ENCODE measurements at regions not wholly inside any gene's neighbourhood (a gene's known extent, or its start where the extent isn't known, plus 50 kb on each side); places are given as distances from the start of the nearest gene placed in this dataset.

- Mint-ChIP-seq H3K9me3 (peaks cover 2% of the 10 kb centered on the region), H3K4me3 (no peak overlapping the region), H3K36me3 (ENCODE audit: low read depth) (no peaks in the 10 kb centered on the region), H3K27ac (no peak overlapping the region), H3K4me1 (peaks cover 20% of the 10 kb centered on the region), H3K27me3 (no peaks in the 10 kb centered on the region)
- ChIA-PET CTCF (no interaction called here), POLR2A (no interaction called here)
- DNase-seq: no peak
Observed at GRCh38 chr6:80456724-80457438, 350.4 kb downstream of the BCKDHB start.

GRCh38 chr6:80454661-80455365, 348.3 kb downstream of the BCKDHB start:
- peak overlapping the region; percentile 71 for H3K27ac Mint-ChIP-seq
- H3K27me3 Mint-ChIP-seq: no peaks in the 10 kb centered on the region
- H3K36me3 Mint-ChIP-seq (ENCODE audit: low read depth): no peaks in the 10 kb centered on the region
- H3K9me3 Mint-ChIP-seq: peaks cover 2% of the 10 kb centered on the region
- H3K4me1 Mint-ChIP-seq: peaks cover 20% of the 10 kb centered on the region
- no peak for DNase-seq
- POLR2A ChIA-PET: no interaction called here
- CTCF ChIA-PET: no interaction called here
- H3K4me3 Mint-ChIP-seq: no peak overlapping the region

GRCh38 chr6:80454197-80454596, 347.7 kb downstream of the BCKDHB start:
- CTCF ChIA-PET: no interaction called here
- Mint-ChIP-seq H3K27ac (peak overlapping the region; percentile 71), H3K4me1 (peaks cover 20% of the 10 kb centered on the region), H3K27me3 (no peaks in the 10 kb centered on the region), H3K36me3 (ENCODE audit: low read depth) (no peaks in the 10 kb centered on the region), H3K9me3 (no peaks in the 10 kb centered on the region), H3K4me3 (no peak overlapping the region)
- POLR2A ChIA-PET: no interaction called here
- DNase-seq: no peak

GRCh38 chr6:80449726-80450125, 343.3 kb downstream of the BCKDHB start:
- POLR2A ChIA-PET: no interaction called here
- no peak overlapping the region for H3K4me3 Mint-ChIP-seq

GRCh38 chr6:80446454-80447045, 340.1 kb downstream of the BCKDHB start:
- no peaks in the 10 kb centered on the region for H3K36me3 Mint-ChIP-seq (ENCODE audit: low read depth)
- no peaks in the 10 kb centered on the region for H3K9me3 Mint-ChIP-seq
- H3K27ac Mint-ChIP-seq: no peak overlapping the region
- ChIA-PET POLR2A (no interaction called here), CTCF (interaction anchor here (0.7 kb wide), 1 partner anchor 1172 kb away, joined by 3 read pairs; no protein-coding TSS in a partner anchor)
- H3K4me3 Mint-ChIP-seq: no peak overlapping the region
- no peak for DNase-seq
- no peaks in the 10 kb centered on the region for H3K27me3 Mint-ChIP-seq
- no peaks in the 10 kb centered on the region for H3K4me1 Mint-ChIP-seq

More at GRCh38 chr6:80449726-80450125, 343.3 kb downstream of the BCKDHB start:
- Mint-ChIP-seq H3K27me3 (no peaks in the 10 kb centered on the region), H3K9me3 (no peaks in the 10 kb centered on the region), H3K27ac (no peak overlapping the region), H3K36me3 (ENCODE audit: low read depth) (no peaks in the 10 kb centered on the region), H3K4me1 (peaks cover 13% of the 10 kb centered on the region)
- no peak for DNase-seq
- CTCF ChIA-PET: no interaction called here

- CTCF ChIA-PET: no interaction called here
- Mint-ChIP-seq H3K4me1 (no peaks in the 10 kb centered on the region), H3K27ac (no peak overlapping the region)
Observed at GRCh38 chr6:80445751-80446150, 339.3 kb downstream of the BCKDHB start.

GRCh38 chr6:80442366-80442765, 335.9 kb downstream of the BCKDHB start:
- Mint-ChIP-seq H3K27ac (no peak overlapping the region), H3K36me3 (ENCODE audit: low read depth) (no peaks in the 10 kb centered on the region), H3K27me3 (no peaks in the 10 kb centered on the region), H3K4me3 (no peak overlapping the region), H3K4me1 (no peaks in the 10 kb centered on the region), H3K9me3 (no peaks in the 10 kb centered on the region)
- ChIA-PET POLR2A (no interaction called here), CTCF (no interaction called here)
- DNase-seq: no peak

More at GRCh38 chr6:80445751-80446150, 339.3 kb downstream of the BCKDHB start:
- Mint-ChIP-seq H3K27me3 (no peaks in the 10 kb centered on the region), H3K36me3 (ENCODE audit: low read depth) (no peaks in the 10 kb centered on the region), H3K4me3 (no peak overlapping the region), H3K9me3 (no peaks in the 10 kb centered on the region)
- POLR2A ChIA-PET: no interaction called here
- no peak for DNase-seq

- Mint-ChIP-seq H3K9me3 (no peaks in the 10 kb centered on the region), H3K4me3 (no peak overlapping the region), H3K36me3 (ENCODE audit: low read depth) (no peaks in the 10 kb centered on the region), H3K27me3 (no peaks in the 10 kb centered on the region), H3K27ac (no peak overlapping the region), H3K4me1 (no peaks in the 10 kb centered on the region)
- CTCF ChIA-PET: no interaction called here
- no peak for DNase-seq
- POLR2A ChIA-PET: no interaction called here
Observed at GRCh38 chr6:80441131-80441530, 334.7 kb downstream of the BCKDHB start.

- ChIA-PET CTCF (no interaction called here), POLR2A (no interaction called here)
- no peak for DNase-seq
- Mint-ChIP-seq H3K9me3 (no peaks in the 10 kb centered on the region), H3K4me1 (no peaks in the 10 kb centered on the region), H3K36me3 (ENCODE audit: low read depth) (no peaks in the 10 kb centered on the region), H3K27me3 (no peaks in the 10 kb centered on the region), H3K4me3 (no peak overlapping the region), H3K27ac (no peak overlapping the region)
Observed at GRCh38 chr6:80440496-80441115, 334.1 kb downstream of the BCKDHB start.

GRCh38 chr6:80439721-80440470, 333.4 kb downstream of the BCKDHB start:
- ChIA-PET POLR2A (no interaction called here), CTCF (no interaction called here)
- Mint-ChIP-seq H3K9me3 (no peaks in the 10 kb centered on the region), H3K4me3 (no peak overlapping the region), H3K27me3 (no peaks in the 10 kb centered on the region), H3K36me3 (ENCODE audit: low read depth) (no peaks in the 10 kb centered on the region), H3K27ac (no peak overlapping the region), H3K4me1 (no peaks in the 10 kb centered on the region)
- DNase-seq: no peak

GRCh38 chr6:80438772-80439171, 332.3 kb downstream of the BCKDHB start:
- no peak overlapping the region for H3K27ac Mint-ChIP-seq
- ChIA-PET POLR2A (no interaction called here), CTCF (no interaction called here)
- H3K4me1 Mint-ChIP-seq: no peaks in the 10 kb centered on the region
- H3K27me3 Mint-ChIP-seq: no peaks in the 10 kb centered on the region
- no peak for DNase-seq
- H3K4me3 Mint-ChIP-seq: no peak overlapping the region
- H3K9me3 Mint-ChIP-seq: no peaks in the 10 kb centered on the region
- no peaks in the 10 kb centered on the region for H3K36me3 Mint-ChIP-seq (ENCODE audit: low read depth)

- H3K36me3 Mint-ChIP-seq (ENCODE audit: low read depth): no peaks in the 10 kb centered on the region
- no peak overlapping the region for H3K4me3 Mint-ChIP-seq
- H3K4me1 Mint-ChIP-seq: no peaks in the 10 kb centered on the region
- POLR2A ChIA-PET: no interaction called here
- H3K27ac Mint-ChIP-seq: no peak overlapping the region
- no peaks in the 10 kb centered on the region for H3K27me3 Mint-ChIP-seq
- DNase-seq: no peak
- CTCF ChIA-PET: no interaction called here
- H3K9me3 Mint-ChIP-seq: no peaks in the 10 kb centered on the region
Observed at GRCh38 chr6:80437801-80438200, 331.3 kb downstream of the BCKDHB start.

GRCh38 chr6:80437221-80437620, 330.8 kb downstream of the BCKDHB start:
- Mint-ChIP-seq H3K9me3 (no peaks in the 10 kb centered on the region), H3K4me1 (no peaks in the 10 kb centered on the region)

More at GRCh38 chr6:80437221-80437620, 330.8 kb downstream of the BCKDHB start:
- ChIA-PET POLR2A (no interaction called here), CTCF (no interaction called here)
- DNase-seq: no peak
- Mint-ChIP-seq H3K27ac (no peak overlapping the region), H3K36me3 (ENCODE audit: low read depth) (no peaks in the 10 kb centered on the region), H3K4me3 (no peak overlapping the region), H3K27me3 (no peaks in the 10 kb centered on the region)

Data from activated CD4-positive, alpha-beta memory T cell treated with anti-CD3 and anti-CD28 coated beads, Interleukin-2, amount 10 ng/mL, durations not matched to agents 7 days and 5 days (primary cell).